H9 (cell line): ENCODE measurements at regions not wholly inside any gene's neighbourhood (a gene's known extent, or its start where the extent isn't known, plus 50 kb on each side); places are given as distances from the start of the nearest gene placed in this dataset.

Experiments
- DNase-seq: peaks from one replicate; pipeline ENCODE4 v3.0.0-alpha.2; 2017
- H2AFZ ChIP-seq: one replicate; pipeline ENCODE4 v1.6.1; 2013; ENCODE audit warnings: mild to moderate bottlenecking, low read length, control low read depth, moderate library complexity
- H2AK5ac ChIP-seq: 2 replicates; pipeline ENCODE4 v1.6.1; 2013; ENCODE audit warnings: low read length, control low read depth, mixed read lengths; ENCODE audit not compliant: insufficient read length
- H2BK120ac ChIP-seq: one replicate; pipeline ENCODE4 v1.6.1; 2013; ENCODE audit warnings: low read depth, mild to moderate bottlenecking, low read length, control low read depth, inconsistent platforms; ENCODE audit not compliant: poor library complexity, severe bottlenecking
- H2BK12ac ChIP-seq: 2 replicates; pipeline ENCODE4 v1.6.1; 2013; ENCODE audit warnings: low read length, control low read depth, mixed read lengths, low read depth; ENCODE audit not compliant: insufficient read length
- H2BK15ac ChIP-seq: 2 replicates; pipeline ENCODE4 v1.6.1; 2013; ENCODE audit warnings: low read depth, low read length, control low read depth
- H2BK20ac ChIP-seq: one replicate; pipeline ENCODE4 v1.6.1; 2013; ENCODE audit warnings: low read depth, mild to moderate bottlenecking, low read length, control low read depth, inconsistent platforms; ENCODE audit not compliant: poor library complexity, severe bottlenecking
- H2BK5ac ChIP-seq: 2 replicates; pipeline ENCODE4 v1.6.1; 2013; ENCODE audit warnings: low read length, control low read depth, mixed read lengths; ENCODE audit not compliant: insufficient read length
- H3K14ac ChIP-seq: 2 replicates; pipeline ENCODE4 v1.6.1; 2013; ENCODE audit warnings: low read length, control low read depth; ENCODE audit not compliant: insufficient read depth
- H3K18ac ChIP-seq: 2 replicates; pipeline ENCODE4 v1.6.1; 2013; ENCODE audit warnings: low read depth, mild to moderate bottlenecking, mixed read lengths, low read length, control low read depth; ENCODE audit not compliant: insufficient read length
- H3K23ac ChIP-seq: 2 replicates; pipeline ENCODE4 v1.6.1; 2013; ENCODE audit warnings: low read length, control low read depth, mixed read lengths, low read depth; ENCODE audit not compliant: insufficient read length
- H3K23me2 ChIP-seq: 2 replicates; pipeline ENCODE4 v1.6.1; 2013; ENCODE audit warnings: low read depth, mild to moderate bottlenecking, mixed read lengths, low read length, control low read depth; ENCODE audit not compliant: insufficient read length, poor library complexity, severe bottlenecking
- H3K27ac ChIP-seq: 2 replicates; pipeline ENCODE4 v1.5.1; 2013; ENCODE audit warnings: low read length, control low read depth, mixed read lengths, low read depth; ENCODE audit not compliant: insufficient read length
- H3K27me3 ChIP-seq: 2 replicates; pipeline ENCODE4 v1.6.1; 2013; ENCODE audit warnings: low read length, control low read depth, inconsistent platforms; ENCODE audit not compliant: insufficient read depth
- H3K4ac ChIP-seq: 2 replicates; pipeline ENCODE4 v1.6.1; 2013; ENCODE audit warnings: low read depth, mild to moderate bottlenecking, control low read depth, inconsistent platforms, low read length, moderate library complexity
- H3K4me1 ChIP-seq: 2 replicates; pipeline ENCODE4 v1.6.1; 2013; ENCODE audit warnings: low read length, control low read depth, inconsistent platforms; ENCODE audit not compliant: insufficient read depth
- H3K4me2 ChIP-seq: 2 replicates; pipeline ENCODE4 v1.6.1; 2013; ENCODE audit warnings: low read length, control low read depth, mixed read lengths; ENCODE audit not compliant: insufficient read length, insufficient read depth
- H3K56ac ChIP-seq: 2 replicates; pipeline ENCODE4 v1.6.1; 2013; ENCODE audit warnings: low read depth, mild to moderate bottlenecking, mixed read lengths, low read length, control low read depth; ENCODE audit not compliant: insufficient read length
- H3K79me1 ChIP-seq: 2 replicates; pipeline ENCODE4 v1.6.1; 2013; ENCODE audit warnings: low read depth, mild to moderate bottlenecking, moderate library complexity, low read length, control low read depth, inconsistent platforms; ENCODE audit not compliant: insufficient read depth, poor library complexity, severe bottlenecking
- H3K79me2 ChIP-seq: 2 replicates; pipeline ENCODE4 v1.6.1; 2013; ENCODE audit warnings: low read length, control low read depth, inconsistent platforms; ENCODE audit not compliant: insufficient read depth
- H3K9ac ChIP-seq: 2 replicates; pipeline ENCODE4 v1.6.1; 2013; ENCODE audit warnings: low read length, control low read depth, mixed read lengths; ENCODE audit not compliant: insufficient read length; ENCODE audit errors: extremely low read depth
- H3K9me3 ChIP-seq: one replicate; pipeline ENCODE4 v1.6.1; 2013; ENCODE audit warnings: low read depth, low read length, inconsistent platforms; ENCODE audit not compliant: control insufficient read depth
- H3T11ph ChIP-seq: one replicate; pipeline ENCODE4 v1.6.1; 2013; ENCODE audit warnings: mild to moderate bottlenecking, low read length, control low read depth, inconsistent platforms
- H4K20me1 ChIP-seq: one replicate; pipeline ENCODE4 v1.6.1; 2013; ENCODE audit not compliant: control insufficient read depth, insufficient read length, insufficient read depth
- H4K5ac ChIP-seq: 2 replicates; pipeline ENCODE4 v1.6.1; 2013; ENCODE audit warnings: low read depth, mild to moderate bottlenecking, mixed read lengths, low read length, control low read depth; ENCODE audit not compliant: insufficient read length
- H4K8ac ChIP-seq: replicated peaks from 2 replicates; pipeline ENCODE4 v1.6.1; 2013; ENCODE audit warnings: low read length, control low read depth, mixed read lengths, low read depth; ENCODE audit not compliant: insufficient read length
- H4K91ac ChIP-seq: 2 replicates; pipeline ENCODE4 v1.6.1; 2013; ENCODE audit warnings: low read depth, mild to moderate bottlenecking, moderate library complexity, mixed read lengths, low read length, control low read depth; ENCODE audit not compliant: insufficient read length
- H3K27ac Mint-ChIP-seq, 3 experiments: 2 replicates in 2 of 3; 3 replicates in 1 of 3; pipeline ENCODE4 v1.8.0; 2020 to 2021; ENCODE audit warnings: mixed read lengths in 3 of 3, mild to moderate bottlenecking in 1 of 3, moderate library complexity in 1 of 3
- H3K27me3 Mint-ChIP-seq: 2 replicates; pipeline ENCODE4 v1.8.0; 2021; ENCODE audit warnings: low read depth, mild to moderate bottlenecking, moderate library complexity, mixed read lengths
- H3K36me3 Mint-ChIP-seq, 3 experiments: 2 replicates in 2 of 3; 3 replicates in 1 of 3; pipeline ENCODE4 v1.8.0; 2020 to 2021; ENCODE audit warnings: low read depth in 3 of 3, mixed read lengths in 3 of 3; ENCODE audit not compliant: insufficient read depth in 1 of 3
- H3K4me1 Mint-ChIP-seq, 2 experiments: 2 replicates each; pipeline ENCODE4 v1.8.0; 2020; ENCODE audit warnings: mixed read lengths in 2 of 2
- H3K4me3 Mint-ChIP-seq, 2 experiments: 2 replicates in 1 of 2; 3 replicates in 1 of 2; pipeline ENCODE4 v1.8.0; 2020 to 2021; ENCODE audit warnings: mild to moderate bottlenecking in 2 of 2, mixed read lengths in 2 of 2, moderate library complexity in 1 of 2
- H3K9me3 Mint-ChIP-seq, 2 experiments: 2 replicates in 1 of 2; 3 replicates in 1 of 2; pipeline ENCODE4 v1.8.0; 2020; ENCODE audit warnings: mild to moderate bottlenecking in 2 of 2, mixed read lengths in 2 of 2, moderate library complexity in 1 of 2
- CTCF ChIP-seq: fragments of 200-600 bp; sonication (generic); conservative IDR thresholded peaks from 3 replicates; pipeline ENCODE4 v1.8.0; 2021; ENCODE audit warnings: antibody characterized with exemption, mild to moderate bottlenecking
- WGBS: extraction: QIAGEN DNeasy Blood & Tissue Kit; methylation state at CpG from one replicate; pipeline ENCODE4 v1.1.7; 2013; ENCODE audit warnings: missing lambda C conversion rate, low lambda C conversion rate, mixed read lengths; ENCODE audit not compliant: insufficient read length; ENCODE audit errors: extremely low coverage; 5-methylcytosine and 5-hydroxymethylcytosine counted together

GRCh38 chr1:64388336-64388735 is 81.6 kb upstream of the CACHD1 start:
- DNase-seq, result no peak
- no peak overlapping the region for H3K4me3 Mint-ChIP-seq
- H3K36me3 Mint-ChIP-seq, result peaks cover 3 to 21% (median 5%) of the 10 kb centered on the region in 3 experiments; a peak in 6 of 7 replicates
- Histone ChIP-seq H3K27ac (no peak overlapping the region), H2BK20ac (no peak overlapping the region), H3K23me2 (no peaks in the 10 kb centered on the region), H3K9me3 (no peaks in the 10 kb centered on the region), H4K8ac (no peak overlapping the region), H2BK5ac (no peak overlapping the region), H3K56ac (no peak overlapping the region), H3K79me1 (no peaks in the 10 kb centered on the region), H3K14ac (no peak overlapping the region), H3K23ac (no peak overlapping the region), H2BK120ac (no peak overlapping the region), H4K5ac (no peak overlapping the region), H3K27me3 (no peaks in the 10 kb centered on the region), H3K4me1 (no peaks in the 10 kb centered on the region; the same call in 1 of the 2 replicates), H3T11ph (no peak overlapping the region), H2AK5ac (no peak overlapping the region), H4K20me1 (no peaks in the 10 kb centered on the region), H2BK15ac (no peak overlapping the region), H2BK12ac (no peak overlapping the region), H3K18ac (no peak overlapping the region), H3K79me2 (no peaks in the 10 kb centered on the region), H3K4ac (no peak overlapping the region), H3K4me2 (no peak overlapping the region), H3K9ac (no peak overlapping the region), H2AFZ (no peak overlapping the region), H4K91ac (no peak overlapping the region)
- H3K27me3 Mint-ChIP-seq, result no peaks in the 10 kb centered on the region; the same call in none of the 2 replicates
- no CpG with 5 or more reads among the region's 1 CpG for WGBS
- H3K27ac Mint-ChIP-seq, result no peak overlapping the region
- TF ChIP-seq CTCF, result no peak
- peaks cover 16 to 24% of the 10 kb centered on the region in 2 experiments for H3K9me3 Mint-ChIP-seq
- H3K4me1 Mint-ChIP-seq, result peaks cover 9 to 11% of the 10 kb centered on the region in 2 experiments
